NCI-H82 treated with DMSO at 0.1 percent for 48 hours (cell line): ENCODE measurements at regions not wholly inside any gene's neighbourhood (a gene's known extent, or its start where the extent isn't known, plus 50 kb on each side); places are given as distances from the start of the nearest gene placed in this dataset.
"Not testable (repeated sequence)": the region's sequence is repeated elsewhere in the genome, so short reads cannot be mapped to it uniquely, and the experiment has no call there.

Source experiments
- DNase-seq: peaks from one replicate; lab custom pipeline; 2025; ENCODE audit not compliant: unreplicated experiment; lab: John Stamatoyannopoulos, UW

GRCh38 chr6:132142768-132143167 is 191.6 kb upstream of the CCN2 start:
- no peak for DNase-seq

GRCh38 chr6:132142308-132142707 is 191.1 kb upstream of the CCN2 start:
- DNase-seq: no peak

GRCh38 chr6:132140189-132140588 is 189.0 kb upstream of the CCN2 start:
- no peak for DNase-seq

GRCh38 chr6:132139611-132140010 is 188.4 kb upstream of the CCN2 start:
- DNase-seq: no peak

- no peak for DNase-seq
These were observed 185.8 kb upstream of the CCN2 start for GRCh38 chr6:132136981-132137380.

- DNase-seq: no peak
These were observed 184.2 kb upstream of the CCN2 start for GRCh38 chr6:132135409-132135808.

- DNase-seq: no peak
These were observed 182.7 kb upstream of the CCN2 start for GRCh38 chr6:132133736-132134445.

GRCh38 chr6:132132924-132133639 is 181.9 kb upstream of the CCN2 start:
- DNase-seq: no peak

GRCh38 chr6:132132422-132132821 is 181.2 kb upstream of the CCN2 start:
- no peak for DNase-seq

- DNase-seq: no peak
These were observed 180.6 kb upstream of the CCN2 start for GRCh38 chr6:132131758-132132157.

GRCh38 chr6:132131351-132131750 is 180.2 kb upstream of the CCN2 start:
- DNase-seq: no peak

- no peak for DNase-seq
These were observed 179.6 kb upstream of the CCN2 start for GRCh38 chr6:132130626-132131298.

- no peak for DNase-seq
These were observed 177.3 kb upstream of the CCN2 start for GRCh38 chr6:132128424-132128823.

GRCh38 chr6:132126150-132126549 is 175.0 kb upstream of the CCN2 start:
- no peak for DNase-seq

GRCh38 chr6:132122871-132123270 is 171.7 kb upstream of the CCN2 start:
- DNase-seq: no peak

- DNase-seq: no peak
These were observed 171.0 kb upstream of the CCN2 start for GRCh38 chr6:132122176-132122575.

GRCh38 chr6:132118144-132118543 is 167.0 kb upstream of the CCN2 start:
- no peak for DNase-seq

- DNase-seq: no peak
These were observed 164.7 kb upstream of the CCN2 start for GRCh38 chr6:132115714-132116366.

- no peak for DNase-seq
These were observed 163.1 kb upstream of the CCN2 start for GRCh38 chr6:132114201-132114825.

- not testable (repeated sequence) for DNase-seq
These were observed 158.6 kb upstream of the CCN2 start for GRCh38 chr6:132109752-132110151.

GRCh38 chr6:132107896-132108295 is 156.7 kb upstream of the CCN2 start:
- no peak for DNase-seq
